Upper lobe of left lung (tissue), 4 donors: ENCODE measurements at regions not wholly inside any gene's neighbourhood (a gene's known extent, or its start where the extent isn't known, plus 50 kb on each side); places are given as distances from the start of the nearest gene placed in this dataset.

Source experiments
- EP300 ChIP-seq, 4 donors: sonication (generic); formaldehyde crosslinking; IDR thresholded peaks; one replicate each; pipeline ENCODE4 v1.5.1; 2017; ENCODE audit warnings: antibody characterized with exemption in 4 of 4, control low read depth in 2 of 4
- POLR2A ChIP-seq, 4 donors: fragments of 450-650 bp; IDR thresholded peaks; one replicate each; pipeline ENCODE4 v1.5.1; 2016 to 2017; ENCODE audit warnings: antibody characterized with exemption in 4 of 4, mild to moderate bottlenecking in 2 of 4
- POLR2AphosphoS5 ChIP-seq, 2 donors: sonication (generic); formaldehyde crosslinking; IDR thresholded peaks; one replicate each; pipeline ENCODE4 v1.5.1; 2017; ENCODE audit warnings: antibody characterized with exemption in 2 of 2
- TF ChIP-seq, protein P1 (sequence below), 6 experiments: fragments of 450-650 bp in 4 of 6; fragments of 200-600 bp in 2 of 6; sonication (generic) in 2 of 6; IDR thresholded peaks; one replicate each; pipeline ENCODE4 v1.5.1; 2016 to 2019; ENCODE audit warnings: antibody characterized with exemption in 6 of 6

DNA sequence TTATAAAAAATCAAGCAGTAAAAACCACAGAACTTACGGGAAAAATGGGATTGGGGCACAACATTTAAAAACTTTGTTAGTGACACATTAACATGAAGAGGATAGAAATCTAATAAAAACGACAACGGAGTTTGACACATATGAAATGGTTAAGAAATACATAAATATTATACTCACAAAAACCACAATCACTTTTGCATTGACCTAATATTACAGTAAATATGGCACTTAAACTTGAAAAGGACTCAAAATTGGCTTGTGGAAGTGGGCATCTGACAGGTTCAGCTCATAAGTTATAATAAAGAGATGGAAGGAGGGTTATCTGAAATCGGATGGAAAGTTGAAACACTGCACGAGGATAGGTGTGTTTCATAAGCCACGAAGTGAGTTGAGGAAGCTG, 523.7 kb downstream of the TFAP2B start:
- TF ChIP-seq, protein P1, sequence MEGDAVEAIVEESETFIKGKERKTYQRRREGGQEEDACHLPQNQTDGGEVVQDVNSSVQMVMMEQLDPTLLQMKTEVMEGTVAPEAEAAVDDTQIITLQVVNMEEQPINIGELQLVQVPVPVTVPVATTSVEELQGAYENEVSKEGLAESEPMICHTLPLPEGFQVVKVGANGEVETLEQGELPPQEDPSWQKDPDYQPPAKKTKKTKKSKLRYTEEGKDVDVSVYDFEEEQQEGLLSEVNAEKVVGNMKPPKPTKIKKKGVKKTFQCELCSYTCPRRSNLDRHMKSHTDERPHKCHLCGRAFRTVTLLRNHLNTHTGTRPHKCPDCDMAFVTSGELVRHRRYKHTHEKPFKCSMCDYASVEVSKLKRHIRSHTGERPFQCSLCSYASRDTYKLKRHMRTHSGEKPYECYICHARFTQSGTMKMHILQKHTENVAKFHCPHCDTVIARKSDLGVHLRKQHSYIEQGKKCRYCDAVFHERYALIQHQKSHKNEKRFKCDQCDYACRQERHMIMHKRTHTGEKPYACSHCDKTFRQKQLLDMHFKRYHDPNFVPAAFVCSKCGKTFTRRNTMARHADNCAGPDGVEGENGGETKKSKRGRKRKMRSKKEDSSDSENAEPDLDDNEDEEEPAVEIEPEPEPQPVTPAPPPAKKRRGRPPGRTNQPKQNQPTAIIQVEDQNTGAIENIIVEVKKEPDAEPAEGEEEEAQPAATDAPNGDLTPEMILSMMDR (IDR thresholded peaks at IDR 0.05): no peak
- TF ChIP-seq EP300 (IDR thresholded peaks at IDR 0.05) (no peak), POLR2A (IDR thresholded peaks at IDR 0.05) (no peak), POLR2AphosphoS5 (IDR thresholded peaks at IDR 0.05) (no peak)
